HTR-8/SVneo (cell line): ENCODE measurements at regions not wholly inside any gene's neighbourhood (a gene's known extent, or its start where the extent isn't known, plus 50 kb on each side); places are given as distances from the start of the nearest gene placed in this dataset.
"Not testable (repeated sequence)": the region's sequence is repeated elsewhere in the genome, so short reads cannot be mapped to it uniquely, and the experiment has no call there.

ENCODE experiments used
- DNase-seq: peaks from one replicate; pipeline ENCODE4 v3.0.0; 2011; ENCODE audit warnings: low spot score, mixed read lengths; ENCODE audit not compliant: insufficient read length
- FAIRE-seq: peaks from 2 replicates; lab custom pipeline; 2011; peaks lifted over from hg19 to GRCh38; lab: Jason Lieb, UNC

- DNase-seq (no peak), FAIRE-seq (no peak)
These were observed 323.6 kb downstream of the BCOR start for GRCh38 chrX:39773923-39774773.

- DNase-seq (no peak), FAIRE-seq (no peak)
These were observed 322.9 kb downstream of the BCOR start for GRCh38 chrX:39774774-39775328.

- no peak for DNase-seq
- no peak for FAIRE-seq
These were observed 320.1 kb downstream of the BCOR start for GRCh38 chrX:39777623-39778025.

GRCh38 chrX:39779952-39780783 is 317.6 kb downstream of the BCOR start:
- DNase-seq (no peak), FAIRE-seq (no peak)

GRCh38 chrX:39782276-39782675 is 315.5 kb downstream of the BCOR start:
- DNase-seq (no peak), FAIRE-seq (no peak)

GRCh38 chrX:39787999-39788398 is 309.8 kb downstream of the BCOR start:
- DNase-seq (no peak), FAIRE-seq (no peak)

GRCh38 chrX:39788521-39788920 is 309.2 kb downstream of the BCOR start:
- DNase-seq: no peak
- no peak for FAIRE-seq

- no peak for FAIRE-seq
These were observed 306.1 kb downstream of the BCOR start for GRCh38 chrX:39791691-39792090.

GRCh38 chrX:39795605-39796004 is 302.2 kb downstream of the BCOR start:
- DNase-seq (no peak), FAIRE-seq (no peak)

More at GRCh38 chrX:39791691-39792090, 306.1 kb downstream of the BCOR start:
- no peak for DNase-seq

- DNase-seq (no peak), FAIRE-seq (no peak)
These were observed 300.9 kb downstream of the BCOR start for GRCh38 chrX:39796856-39797255.

GRCh38 chrX:39798488-39798887 is 299.3 kb downstream of the BCOR start:
- not testable (repeated sequence) for FAIRE-seq, DNase-seq

- no peak for FAIRE-seq
These were observed 295.4 kb downstream of the BCOR start for GRCh38 chrX:39802354-39802753.

GRCh38 chrX:39802908-39803307 is 294.9 kb downstream of the BCOR start:
- DNase-seq (no peak), FAIRE-seq (no peak)

More at GRCh38 chrX:39802354-39802753, 295.4 kb downstream of the BCOR start:
- DNase-seq: no peak

- DNase-seq: no peak
- no peak for FAIRE-seq
These were observed 292.7 kb downstream of the BCOR start for GRCh38 chrX:39805022-39805421.

- no peak for FAIRE-seq
- DNase-seq: no peak
These were observed 291.9 kb downstream of the BCOR start for GRCh38 chrX:39805825-39806224.

- peak; percentile 50 for DNase-seq
- peak; percentile 40 for FAIRE-seq
These were observed 289.3 kb downstream of the BCOR start for GRCh38 chrX:39808471-39808917.

GRCh38 chrX:39809331-39809730 is 288.4 kb downstream of the BCOR start:
- no peak for FAIRE-seq
- DNase-seq: peak; percentile 36

- FAIRE-seq (no peak), DNase-seq (no peak)
These were observed 286.9 kb downstream of the BCOR start for GRCh38 chrX:39810901-39811300.

- no peak for FAIRE-seq
- no peak for DNase-seq
These were observed 286.4 kb downstream of the BCOR start for GRCh38 chrX:39811376-39811775.

GRCh38 chrX:39813631-39814277 is 284.0 kb downstream of the BCOR start:
- no peak for FAIRE-seq
- DNase-seq: no peak
